ENCODE measurements at regions not wholly inside any gene's neighbourhood (a gene's known extent, or its start where the extent isn't known, plus 50 kb on each side); places are given as distances from the start of the nearest gene placed in this dataset.
"Not testable (repeated sequence)": the region's sequence is repeated elsewhere in the genome, so short reads cannot be mapped to it uniquely, and the experiment has no call there.

DNA sequence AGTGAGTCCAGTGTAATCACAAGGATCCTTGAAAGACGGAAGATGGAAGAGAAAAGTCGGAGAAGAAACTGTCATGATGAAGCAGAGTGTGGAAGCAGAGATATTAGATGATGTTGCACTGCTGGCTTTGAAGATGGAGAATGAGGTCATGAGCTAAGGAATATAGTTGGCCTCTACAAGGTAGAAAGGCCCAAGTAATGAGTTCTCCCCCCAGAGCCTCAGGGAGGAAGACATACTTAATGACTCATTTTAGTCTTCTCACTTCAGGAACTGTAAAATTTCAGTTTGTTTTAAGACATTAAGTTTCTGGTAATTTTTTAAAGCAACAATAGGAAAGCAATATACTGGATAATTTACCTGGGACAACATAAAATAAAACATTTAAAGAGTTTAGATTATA, 1331.5 kb upstream of the PCDH20 start:
- TF ChIP-seq CTCF (conservative IDR thresholded peaks at IDR 0.05), result no peak

GRCh38 chr13:62729746-62730145, 1314.1 kb upstream of the PCDH20 start:
- H2BK20ac ChIP-seq (ENCODE audit: low read depth, low read length, poor library complexity, severe bottlenecking), result not testable (repeated sequence)

More for the DNA sequence above, 1331.5 kb upstream of the PCDH20 start:
- H2BK120ac ChIP-seq (ENCODE audit: low read depth, low read length, poor library complexity, severe bottlenecking), result no peak overlapping the region
- no peak overlapping the region for H4K5ac ChIP-seq (ENCODE audit: insufficient read length, low read depth, low read length)
- no peak overlapping the region for H3K4me2 ChIP-seq (ENCODE audit: insufficient read depth, insufficient read length, low read length)
- H3K4me1 Mint-ChIP-seq, result no peaks in the 10 kb centered on the region
- no peaks in the 10 kb centered on the region for H3K23me2 ChIP-seq (ENCODE audit: insufficient read length, low read depth, low read length, poor library complexity, severe bottlenecking)
- no peaks in the 10 kb centered on the region for H3K79me2 ChIP-seq (ENCODE audit: insufficient read depth, low read length)
- no peak overlapping the region for H3K14ac ChIP-seq (ENCODE audit: insufficient read depth, low read length)
- no peaks in the 10 kb centered on the region for H3K4me1 ChIP-seq (ENCODE audit: insufficient read depth, low read length)
- no peak overlapping the region for H3K18ac ChIP-seq (ENCODE audit: insufficient read length, low read depth, low read length)
- H3K4ac ChIP-seq (ENCODE audit: low read depth, low read length), result no peak overlapping the region
- no peaks in the 10 kb centered on the region for H3K27me3 ChIP-seq (ENCODE audit: insufficient read depth, low read length)
- no peaks in the 10 kb centered on the region for H3K27me3 Mint-ChIP-seq (ENCODE audit: low read depth)
- no peaks in the 10 kb centered on the region for H3K79me1 ChIP-seq (ENCODE audit: insufficient read depth, low read depth, low read length, poor library complexity, severe bottlenecking)
- H3K56ac ChIP-seq (ENCODE audit: insufficient read length, low read depth, low read length), result no peak overlapping the region
- no peak overlapping the region for H3K23ac ChIP-seq (ENCODE audit: insufficient read length, low read depth, low read length)
- H4K91ac ChIP-seq (ENCODE audit: insufficient read length, low read depth, low read length), result no peak overlapping the region
- no peak overlapping the region for H3K9ac ChIP-seq (ENCODE audit: extremely low read depth, insufficient read length, low read length)
- no peak overlapping the region for H3T11ph ChIP-seq (ENCODE audit: low read length)
- no peaks in the 10 kb centered on the region for H4K20me1 ChIP-seq (ENCODE audit: control insufficient read depth, insufficient read depth, insufficient read length)
- H3K27ac ChIP-seq (ENCODE audit: insufficient read length, low read depth, low read length), result no peak overlapping the region
- H3K9me3 ChIP-seq (ENCODE audit: control insufficient read depth, low read depth, low read length), result no peaks in the 10 kb centered on the region
- H2AFZ ChIP-seq (ENCODE audit: low read length), result no peak overlapping the region
- H2BK20ac ChIP-seq (ENCODE audit: low read depth, low read length, poor library complexity, severe bottlenecking), result no peak overlapping the region
- H4K8ac ChIP-seq (replicated peaks; ENCODE audit: insufficient read length, low read depth, low read length), result no peak overlapping the region
- no CpG with 5 or more reads among the region's 2 CpGs for WGBS (ENCODE audit: extremely low coverage, insufficient read length, low lambda C conversion rate)
- H3K27ac Mint-ChIP-seq, result no peak overlapping the region
- H2BK15ac ChIP-seq (ENCODE audit: low read depth, low read length), result no peak overlapping the region
- no peak overlapping the region for H3K4me3 Mint-ChIP-seq
- H2BK12ac ChIP-seq (ENCODE audit: insufficient read length, low read depth, low read length), result no peak overlapping the region
- peaks cover 0 to 3% of the 10 kb centered on the region in 2 experiments; a peak in 1 of 5 replicates for H3K9me3 Mint-ChIP-seq
- H2AK5ac ChIP-seq (ENCODE audit: insufficient read length, low read length), result no peak overlapping the region
- peaks cover 0 to 1% (median 0%) of the 10 kb centered on the region in 3 experiments; a peak in 2 of 7 replicates for H3K36me3 Mint-ChIP-seq (ENCODE audit: insufficient read depth in 1 of 3, low read depth in 3 of 3)
- no peak for DNase-seq
- no peak overlapping the region for H2BK5ac ChIP-seq (ENCODE audit: insufficient read length, low read length)

More at GRCh38 chr13:62729746-62730145, 1314.1 kb upstream of the PCDH20 start:
- not testable (repeated sequence) for H3K56ac ChIP-seq (ENCODE audit: insufficient read length, low read depth, low read length); H3K4me1 Mint-ChIP-seq; H4K91ac ChIP-seq (ENCODE audit: insufficient read length, low read depth, low read length); H3K4me1 ChIP-seq (ENCODE audit: insufficient read depth, low read length); H3K14ac ChIP-seq (ENCODE audit: insufficient read depth, low read length); H3K23ac ChIP-seq (ENCODE audit: insufficient read length, low read depth, low read length); H3K79me2 ChIP-seq (ENCODE audit: insufficient read depth, low read length); H2AK5ac ChIP-seq (ENCODE audit: insufficient read length, low read length); H4K8ac ChIP-seq (replicated peaks; ENCODE audit: insufficient read length, low read depth, low read length); H2BK120ac ChIP-seq (ENCODE audit: low read depth, low read length, poor library complexity, severe bottlenecking); H2AFZ ChIP-seq (ENCODE audit: low read length); H4K20me1 ChIP-seq (ENCODE audit: control insufficient read depth, insufficient read depth, insufficient read length); H4K5ac ChIP-seq (ENCODE audit: insufficient read length, low read depth, low read length); H3K9ac ChIP-seq (ENCODE audit: extremely low read depth, insufficient read length, low read length); H3K79me1 ChIP-seq (ENCODE audit: insufficient read depth, low read depth, low read length, poor library complexity, severe bottlenecking); H3K23me2 ChIP-seq (ENCODE audit: insufficient read length, low read depth, low read length, poor library complexity, severe bottlenecking); H3K4ac ChIP-seq (ENCODE audit: low read depth, low read length); H3K4me2 ChIP-seq (ENCODE audit: insufficient read depth, insufficient read length, low read length); H2BK15ac ChIP-seq (ENCODE audit: low read depth, low read length); H3K27me3 Mint-ChIP-seq (ENCODE audit: low read depth); H2BK12ac ChIP-seq (ENCODE audit: insufficient read length, low read depth, low read length); H2BK5ac ChIP-seq (ENCODE audit: insufficient read length, low read length); H3K27ac ChIP-seq (ENCODE audit: insufficient read length, low read depth, low read length); H3K27ac Mint-ChIP-seq; H3K9me3 ChIP-seq (ENCODE audit: control insufficient read depth, low read depth, low read length); H3K27me3 ChIP-seq (ENCODE audit: insufficient read depth, low read length); H3K18ac ChIP-seq (ENCODE audit: insufficient read length, low read depth, low read length); H3K4me3 Mint-ChIP-seq; H3T11ph ChIP-seq (ENCODE audit: low read length)
- no CpG with 5 or more reads among the region's 9 CpGs for WGBS (ENCODE audit: extremely low coverage, insufficient read length, low lambda C conversion rate)
- Mint-ChIP-seq H3K9me3 (peaks cover 17 to 21% of the 10 kb centered on the region in 2 experiments), H3K36me3 (ENCODE audit: insufficient read depth in 1 of 3, low read depth in 3 of 3) (peaks cover 0 to 19% (median 7%) of the 10 kb centered on the region in 3 experiments; a peak in 6 of 7 replicates)
- DNase-seq, result peak; percentile 28
